H1 (cell line): ENCODE measurements at regions not wholly inside any gene's neighbourhood (a gene's known extent, or its start where the extent isn't known, plus 50 kb on each side); places are given as distances from the start of the nearest gene placed in this dataset.

Source experiments
- CHD1 ChIP-seq: IDR thresholded peaks from 2 replicates; pipeline ENCODE4 v1.6.1; 2012; ENCODE audit warnings: low read depth, low read length, improper control_type of control experiment
- KDM1A ChIP-seq: fragments of 200-600, 300-600 bp; sonication (generic); IDR thresholded peaks from 2 replicates; pipeline ENCODE4 v1.7.1; 2016; ENCODE audit warnings: mild to moderate bottlenecking, low read length, borderline replicate concordance
- MAFK ChIP-seq: IDR thresholded peaks from 2 replicates; pipeline ENCODE4 v1.6.1; 2012; ENCODE audit warnings: low read depth, mild to moderate bottlenecking, improper control_type of control experiment, low read length
- SUZ12 ChIP-seq: fragments of 200-600 bp; sonication (generic); IDR thresholded peaks from 2 replicates; pipeline ENCODE4 v1.6.1; 2012; ENCODE audit warnings: mild to moderate bottlenecking, inconsistent platforms, low read length, moderate library complexity, mixed read lengths
- TAF1 ChIP-seq: IDR thresholded peaks from 2 replicates; pipeline ENCODE4 v1.6.1; 2011; ENCODE audit warnings: mild to moderate bottlenecking, low read depth, low read length
- YY1 ChIP-seq: IDR thresholded peaks from 2 replicates; pipeline ENCODE4 v1.6.1; 2011; ENCODE audit warnings: low read depth, mild to moderate bottlenecking, low read length

- no peak for TF ChIP-seq SUZ12
- no peak for TF ChIP-seq CHD1
- TF ChIP-seq YY1 = no peak
- TF ChIP-seq TAF1 = no peak
- TF ChIP-seq MAFK = no peak
- no peak for TF ChIP-seq KDM1A
These were observed 103.7 kb upstream of the SYT1 start (continued) for GRCh38 chr12:78760906-78761305.
